K562 (cell line): ENCODE measurements at regions not wholly inside any gene's neighbourhood (a gene's known extent, or its start where the extent isn't known, plus 50 kb on each side); places are given as distances from the start of the nearest gene placed in this dataset.

Experiments used
- FOS ChIP-seq: IDR thresholded peaks from 3 replicates; pipeline ENCODE4 v1.6.1; 2011; ENCODE audit not compliant: insufficient read length; ENCODE audit errors: extremely low read depth
- FOSL1 ChIP-seq: fragments of 200-800 bp; sonication (Bioruptor generic); conservative IDR thresholded peaks from 2 replicates; pipeline ENCODE4 v1.6.1; 2016; ENCODE audit warnings: missing genetic modification characterization, missing compliant biosample characterization
- GATA2 ChIP-seq: sonication (generic); formaldehyde crosslinking; IDR thresholded peaks from 2 replicates; pipeline ENCODE4 v1.4.0; 2020; ENCODE audit warnings: mild to moderate bottlenecking, missing genetic modification reagents
- KLF16 ChIP-seq: IDR thresholded peaks from 2 replicates; pipeline ENCODE4 v1.6.1; 2016; ENCODE audit warnings: antibody characterized with exemption
- NR3C1 ChIP-seq: sonication (generic); formaldehyde crosslinking; IDR thresholded peaks from 2 replicates; pipeline ENCODE4 v1.8.1; 2022; ENCODE audit warnings: missing genetic modification reagents
- POLR3A ChIP-seq: IDR thresholded peaks from 2 replicates; pipeline ENCODE4 v1.6.1; 2011; ENCODE audit warnings: borderline replicate concordance, mild to moderate bottlenecking, moderate library complexity; ENCODE audit not compliant: insufficient read length, insufficient read depth; ENCODE audit errors: extremely low read depth
- SP2 ChIP-seq: IDR thresholded peaks from 2 replicates; pipeline ENCODE4 v1.6.1; 2011; ENCODE audit warnings: mild to moderate bottlenecking, low read depth, low read length, moderate library complexity; ENCODE audit not compliant: poor library complexity, severe bottlenecking; ENCODE audit errors: extremely low read depth
- ZBTB34 ChIP-seq: fragments of 250-450 bp; sonication (Bioruptor Pico); IDR thresholded peaks from 2 replicates; pipeline ENCODE4 v1.8.0; 2021; ENCODE audit warnings: mild to moderate bottlenecking, moderate library complexity
- ZC3H8 ChIP-seq: fragments of 450-650 bp; IDR thresholded peaks from 2 replicates; pipeline ENCODE4 v1.6.1; 2017
- ZFP36 ChIP-seq: fragments of 150-350 bp; IDR thresholded peaks from 2 replicates; pipeline ENCODE4 v1.6.1; 2018; ENCODE audit warnings: low read length, low read depth; ENCODE audit not compliant: partially characterized antibody

- TF ChIP-seq SP2 (no peak), POLR3A (no peak), KLF16 (no peak), FOSL1 (tag) (no peak), ZFP36 (no peak), ZC3H8 (no peak), NR3C1 (CRISPR knock-in tag) (no peak), FOS (no peak), GATA2 (CRISPR knock-in tag) (no peak), ZBTB34 (CRISPR knock-in tag) (no peak)
These were observed 596.3 kb upstream of the TENM3 start for GRCh38 chr4:181646864-181647263.
